Skeletal muscle satellite cell (primary cell): ENCODE measurements at regions not wholly inside any gene's neighbourhood (a gene's known extent, or its start where the extent isn't known, plus 50 kb on each side); places are given as distances from the start of the nearest gene placed in this dataset.

ENCODE experiments used
- H3K27me3 ChIP-seq: 2 replicates; pipeline ENCODE4 v1.7.0; 2013; ENCODE audit warnings: low read length; ENCODE audit not compliant: control insufficient read depth, insufficient read depth
- H3K36me3 ChIP-seq: 2 replicates; pipeline ENCODE4 v1.7.0; 2013; ENCODE audit warnings: mild to moderate bottlenecking, control low read depth, low read length; ENCODE audit not compliant: insufficient read depth
- H3K4me1 ChIP-seq: 2 replicates; pipeline ENCODE4 v1.7.0; 2013; ENCODE audit warnings: low read length; ENCODE audit not compliant: control insufficient read depth, insufficient read depth
- H3K4me2 ChIP-seq: 2 replicates; pipeline ENCODE4 v1.7.0; 2013; ENCODE audit warnings: mild to moderate bottlenecking, low read length
- H3K4me3 ChIP-seq: 2 replicates; pipeline ENCODE4 v1.7.0; 2013; ENCODE audit warnings: low read length
- H3K9ac ChIP-seq: 2 replicates; pipeline ENCODE4 v1.7.0; 2013; ENCODE audit warnings: mild to moderate bottlenecking, low read depth, low read length, moderate library complexity
- H3K9me3 ChIP-seq: replicated peaks from 2 replicates; pipeline ENCODE4 v1.7.0; 2013; ENCODE audit warnings: mild to moderate bottlenecking, control low read depth, low read length

DNA sequence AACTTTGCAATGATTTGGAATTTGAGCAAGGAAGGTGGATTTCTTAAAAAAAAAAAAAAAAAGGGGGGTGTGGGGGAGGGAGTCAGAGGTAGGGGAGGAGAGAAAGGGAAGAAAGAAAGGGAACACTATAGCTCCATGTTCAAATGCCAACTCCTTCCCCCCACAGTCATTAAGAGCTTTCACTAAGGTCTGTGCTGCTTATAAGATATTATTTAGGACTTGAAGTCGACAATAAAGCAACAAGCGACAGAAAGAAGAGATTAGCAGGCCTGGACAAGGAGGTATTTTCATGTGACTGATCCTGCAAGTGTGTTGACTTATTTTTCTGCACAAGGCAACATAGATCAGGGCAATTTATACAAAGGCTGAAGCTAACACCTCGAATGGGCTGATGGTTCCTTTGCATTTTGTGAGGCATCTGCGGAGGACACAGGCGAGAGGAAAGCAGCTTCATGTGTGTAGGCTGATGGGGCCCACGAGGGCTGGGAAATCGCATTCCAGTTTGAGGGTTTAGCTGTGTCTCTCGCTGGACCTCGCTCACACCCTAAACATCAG lies 382.0 kb downstream of the SOX11 start:
- Histone ChIP-seq H3K4me3 (no peak overlapping the region), H3K4me2 (peak overlapping the region; percentile 61), H3K9me3 (no peaks in the 10 kb centered on the region), H3K36me3 (no peaks in the 10 kb centered on the region), H3K9ac (no peak overlapping the region), H3K27me3 (no peaks in the 10 kb centered on the region), H3K4me1 (peaks cover 9% of the 10 kb centered on the region)

DNA sequence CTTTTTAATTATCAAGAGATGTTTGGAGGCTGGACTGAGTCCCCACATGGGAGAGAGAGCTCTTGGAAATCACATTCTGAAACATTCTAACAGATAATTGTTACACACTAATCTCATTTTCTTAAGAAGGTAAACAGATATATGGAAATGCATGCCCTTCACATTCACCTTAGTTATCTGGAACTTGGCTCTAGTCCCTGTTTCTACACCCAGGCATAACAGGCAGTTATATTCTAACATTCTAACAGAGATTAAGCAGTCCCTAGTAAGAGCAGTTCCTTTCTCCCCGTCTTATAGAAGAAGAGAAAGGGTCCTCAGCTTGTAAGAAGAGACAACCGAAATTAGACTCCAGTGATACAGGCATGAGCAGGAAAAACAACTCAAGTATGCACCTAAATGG lies 385.4 kb downstream of the SOX11 start:
- Histone ChIP-seq H3K4me2 (no peak overlapping the region), H3K9me3 (no peaks in the 10 kb centered on the region), H3K27me3 (no peaks in the 10 kb centered on the region), H3K4me1 (peaks cover 9% of the 10 kb centered on the region), H3K4me3 (no peak overlapping the region), H3K36me3 (no peaks in the 10 kb centered on the region), H3K9ac (no peak overlapping the region)

DNA sequence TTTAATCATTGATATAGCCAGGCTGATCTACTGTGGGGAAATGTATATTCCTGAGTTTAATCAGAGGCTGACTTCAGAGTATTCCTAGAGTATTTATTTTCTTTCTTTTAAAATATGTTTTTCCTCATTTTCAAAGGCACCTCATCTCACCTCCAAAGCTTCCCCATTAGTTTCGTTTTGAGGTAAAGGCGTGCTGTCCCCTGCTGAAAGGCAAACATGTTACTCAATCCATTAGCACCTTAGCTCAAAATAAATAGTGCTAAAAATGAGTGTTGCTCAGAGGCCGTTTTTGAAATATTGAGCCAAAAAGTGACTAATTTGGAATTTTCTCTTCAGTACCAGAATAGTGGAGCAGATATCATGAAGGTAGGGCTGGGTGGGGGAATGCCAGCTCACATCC lies 386.2 kb downstream of the SOX11 start:
- no peaks in the 10 kb centered on the region for H3K27me3 ChIP-seq
- peaks cover 5% of the 10 kb centered on the region for H3K4me1 ChIP-seq

DNA sequence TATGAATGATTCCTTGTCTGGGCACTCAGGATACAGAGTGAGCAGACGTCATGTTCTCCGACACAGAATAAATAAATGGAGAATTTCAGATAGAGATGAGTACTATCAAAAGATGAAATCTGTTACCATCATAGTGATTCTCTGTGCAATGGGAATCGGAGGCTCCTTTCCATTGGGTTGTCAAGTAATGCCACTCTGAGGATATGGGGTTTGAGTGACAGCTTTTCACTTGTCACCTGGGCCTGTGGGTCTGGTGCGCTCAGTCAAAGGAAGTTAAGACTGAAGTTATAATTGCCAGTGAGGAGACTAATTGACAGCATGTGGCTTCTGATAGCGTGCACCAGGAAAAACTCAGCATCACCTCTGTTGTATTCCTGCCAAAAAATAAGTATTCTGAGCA lies 387.2 kb downstream of the SOX11 start:
- Histone ChIP-seq H3K4me3 (no peak overlapping the region), H3K9me3 (no peaks in the 10 kb centered on the region), H3K27me3 (no peaks in the 10 kb centered on the region), H3K9ac (no peak overlapping the region), H3K36me3 (no peaks in the 10 kb centered on the region), H3K4me1 (no peaks in the 10 kb centered on the region), H3K4me2 (no peak overlapping the region)

More for the DNA sequence above, 386.2 kb downstream of the SOX11 start:
- Histone ChIP-seq H3K36me3 (no peaks in the 10 kb centered on the region), H3K9me3 (no peaks in the 10 kb centered on the region), H3K4me2 (no peak overlapping the region), H3K9ac (no peak overlapping the region), H3K4me3 (no peak overlapping the region)

DNA sequence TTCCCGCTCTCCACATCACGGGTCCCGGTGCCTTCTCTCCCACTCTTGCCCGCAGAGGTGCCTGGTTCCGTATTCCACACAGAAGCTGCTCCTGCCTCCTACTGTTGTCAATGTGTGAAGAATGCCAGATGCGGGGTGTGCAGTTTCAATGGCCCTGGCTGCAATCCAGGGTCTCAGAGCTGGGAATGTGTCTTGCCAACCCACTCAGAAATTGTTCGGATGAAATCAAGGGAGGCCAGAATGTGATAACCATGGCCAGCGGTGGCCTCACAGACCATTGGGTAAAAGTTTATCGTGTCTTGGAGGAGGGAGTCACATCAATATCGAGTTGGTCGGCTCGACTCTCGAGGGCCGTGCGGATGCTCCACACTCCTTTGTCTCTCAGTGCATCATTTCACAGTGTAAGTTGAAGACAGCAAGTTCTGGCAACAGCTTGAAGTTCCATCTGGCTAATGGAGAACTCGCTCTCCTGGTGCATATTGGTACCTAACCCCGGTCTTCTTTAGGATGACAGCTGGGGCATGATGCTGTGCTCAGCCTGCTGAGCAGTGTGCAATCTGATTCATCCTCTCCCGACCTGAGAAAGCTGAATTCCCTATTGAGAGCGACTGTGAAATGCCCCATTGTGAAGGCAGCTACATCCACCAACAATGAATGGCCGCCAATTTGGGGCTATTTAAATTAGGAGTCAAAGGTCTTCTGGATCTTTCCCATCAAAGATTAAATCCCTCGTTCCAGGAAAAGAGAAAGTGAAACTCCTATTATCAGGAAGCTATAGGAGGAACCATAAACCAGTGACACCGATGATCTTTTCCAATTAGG lies 389.0 kb downstream of the SOX11 start:
- peaks cover 7% of the 10 kb centered on the region for H3K9me3 ChIP-seq
- no peak overlapping the region for H3K9ac ChIP-seq
- no peaks in the 10 kb centered on the region for H3K4me1 ChIP-seq
- H3K27me3 ChIP-seq, result no peaks in the 10 kb centered on the region
- H3K4me2 ChIP-seq, result peak overlapping the region; percentile 65
- peak overlapping the region; percentile 32 for H3K4me3 ChIP-seq
- no peaks in the 10 kb centered on the region for H3K36me3 ChIP-seq

DNA sequence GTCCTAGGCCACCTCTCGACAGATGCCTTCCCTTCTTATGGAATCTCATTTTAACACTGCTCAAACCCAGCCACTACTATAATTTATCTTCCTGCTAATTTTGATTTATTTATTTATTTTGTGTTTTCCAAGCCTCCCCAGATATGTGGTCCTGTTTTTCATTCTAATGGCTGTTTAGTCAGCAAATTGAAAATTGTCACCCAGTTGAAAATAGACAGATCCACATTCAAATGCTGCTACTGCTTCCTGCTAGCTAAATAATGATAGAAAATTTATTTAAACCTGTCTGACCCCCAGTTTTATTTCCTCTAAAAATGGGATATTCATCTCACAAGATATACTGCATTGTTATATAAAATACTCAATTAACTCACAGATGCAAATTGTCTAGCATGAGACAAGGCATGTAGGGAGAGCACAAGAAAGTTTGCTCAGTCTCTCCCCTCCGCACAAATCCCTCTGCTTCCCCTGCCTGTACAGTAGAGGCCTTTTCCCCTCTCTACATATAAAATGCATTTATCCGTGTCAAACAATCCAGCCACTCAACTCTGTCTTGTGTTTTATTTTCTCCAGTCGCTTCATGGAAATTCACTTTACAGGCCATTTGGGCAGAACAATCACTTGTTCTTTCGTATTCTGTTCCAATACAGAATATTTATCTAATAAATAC lies 389.9 kb downstream of the SOX11 start:
- no peaks in the 10 kb centered on the region for H3K4me1 ChIP-seq

DNA sequence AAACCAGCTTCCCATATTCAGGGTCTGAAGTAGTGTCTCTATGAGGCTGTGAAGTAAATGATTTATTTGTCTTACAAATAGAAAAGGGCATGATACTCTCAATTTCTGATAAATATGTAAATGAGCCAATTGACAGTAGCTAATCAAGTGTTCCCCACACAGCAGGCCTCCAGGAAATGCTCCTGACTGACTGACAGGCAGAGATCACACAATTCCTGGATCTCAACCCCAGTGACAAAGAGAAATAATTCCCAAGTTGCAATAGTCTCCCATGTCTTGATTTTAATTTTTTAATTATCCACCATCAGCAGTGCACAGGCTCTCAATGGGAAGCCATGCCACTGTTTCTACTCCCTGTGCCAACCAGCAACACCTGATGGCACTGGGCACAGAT lies 390.4 kb downstream of the SOX11 start:
- no peaks in the 10 kb centered on the region for H3K4me1 ChIP-seq

More for the DNA sequence above, 389.9 kb downstream of the SOX11 start:
- Histone ChIP-seq H3K9me3 (peaks cover 7% of the 10 kb centered on the region), H3K36me3 (no peaks in the 10 kb centered on the region), H3K4me2 (no peak overlapping the region), H3K4me3 (no peak overlapping the region), H3K27me3 (no peaks in the 10 kb centered on the region), H3K9ac (no peak overlapping the region)

DNA sequence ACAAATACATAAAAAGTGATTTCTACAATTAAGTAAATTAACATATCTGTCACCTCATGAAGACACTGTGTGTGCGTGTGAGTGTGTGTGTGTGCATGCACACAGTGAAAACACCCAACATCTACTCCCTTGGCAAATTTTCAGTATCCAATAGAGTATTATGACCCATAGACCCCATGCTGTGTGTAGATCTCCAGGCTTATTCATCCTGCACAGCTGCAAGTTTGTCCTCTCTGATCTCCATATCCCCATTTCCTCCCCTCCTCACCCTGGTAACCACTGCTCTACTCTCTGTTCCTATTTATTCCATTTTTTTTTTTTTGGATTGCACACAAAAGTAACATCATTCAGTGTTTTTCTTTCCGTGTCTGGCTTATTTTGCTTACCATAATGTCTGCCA lies 391.0 kb downstream of the SOX11 start:
- no peaks in the 10 kb centered on the region for H3K36me3 ChIP-seq
- no peaks in the 10 kb centered on the region for H3K4me1 ChIP-seq
- H3K9ac ChIP-seq, result no peak overlapping the region
- no peaks in the 10 kb centered on the region for H3K27me3 ChIP-seq
- H3K4me2 ChIP-seq, result no peak overlapping the region
- no peak overlapping the region for H3K4me3 ChIP-seq
- peaks cover 7% of the 10 kb centered on the region for H3K9me3 ChIP-seq

More for the DNA sequence above, 390.4 kb downstream of the SOX11 start:
- H3K4me2 ChIP-seq, result no peak overlapping the region
- H3K36me3 ChIP-seq, result no peaks in the 10 kb centered on the region
- no peaks in the 10 kb centered on the region for H3K27me3 ChIP-seq
- no peak overlapping the region for H3K4me3 ChIP-seq
- H3K9me3 ChIP-seq, result peaks cover 7% of the 10 kb centered on the region
- H3K9ac ChIP-seq, result no peak overlapping the region

DNA sequence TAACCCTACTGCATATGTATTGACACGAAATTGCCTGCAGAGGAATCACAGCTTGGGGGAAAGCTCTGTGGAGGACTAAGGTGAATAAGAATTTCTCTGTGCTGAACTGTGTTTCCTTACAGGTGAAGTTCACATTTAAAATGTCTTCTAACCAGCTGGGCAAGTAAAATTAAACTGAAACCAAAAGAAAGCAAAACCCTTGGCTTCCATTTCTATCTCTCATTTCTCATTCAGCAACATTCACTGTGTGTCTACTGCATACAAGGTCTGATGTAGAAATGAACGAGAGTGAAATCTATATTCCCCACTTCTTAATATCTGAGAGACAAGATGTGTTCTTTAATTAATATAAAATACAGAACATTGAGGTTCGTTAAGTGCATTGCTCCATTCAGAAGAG lies 397.3 kb downstream of the SOX11 start:
- Histone ChIP-seq H3K27me3 (no peaks in the 10 kb centered on the region), H3K9ac (no peak overlapping the region), H3K4me2 (no peak overlapping the region), H3K4me1 (no peaks in the 10 kb centered on the region), H3K9me3 (peaks cover 7% of the 10 kb centered on the region), H3K4me3 (no peak overlapping the region), H3K36me3 (no peaks in the 10 kb centered on the region)

DNA sequence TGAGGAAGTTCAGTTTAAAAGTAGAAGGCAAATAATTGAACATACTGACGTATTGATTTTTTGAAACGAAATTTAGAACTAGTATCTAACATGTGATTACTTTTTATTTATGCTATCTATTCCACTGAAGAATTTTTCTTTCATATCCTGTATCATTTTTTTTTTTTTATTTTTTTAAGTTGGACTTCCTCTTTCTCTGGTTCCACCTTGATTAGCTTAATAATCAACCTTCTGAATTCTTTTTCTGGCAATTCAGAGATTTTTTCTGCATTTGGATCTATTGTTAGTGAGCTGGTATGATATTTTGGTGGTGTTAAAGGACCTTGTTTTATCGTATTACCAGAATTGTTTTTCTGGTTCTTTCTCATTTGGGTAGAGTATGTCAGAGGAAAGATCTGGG lies 411.2 kb downstream of the SOX11 start:
- H3K36me3 ChIP-seq, result no peaks in the 10 kb centered on the region
- H3K4me1 ChIP-seq, result no peaks in the 10 kb centered on the region
- H3K4me3 ChIP-seq, result no peak overlapping the region
- H3K9me3 ChIP-seq, result no peaks in the 10 kb centered on the region
- H3K27me3 ChIP-seq, result no peaks in the 10 kb centered on the region
- H3K4me2 ChIP-seq, result no peak overlapping the region
- H3K9ac ChIP-seq, result no peak overlapping the region

DNA sequence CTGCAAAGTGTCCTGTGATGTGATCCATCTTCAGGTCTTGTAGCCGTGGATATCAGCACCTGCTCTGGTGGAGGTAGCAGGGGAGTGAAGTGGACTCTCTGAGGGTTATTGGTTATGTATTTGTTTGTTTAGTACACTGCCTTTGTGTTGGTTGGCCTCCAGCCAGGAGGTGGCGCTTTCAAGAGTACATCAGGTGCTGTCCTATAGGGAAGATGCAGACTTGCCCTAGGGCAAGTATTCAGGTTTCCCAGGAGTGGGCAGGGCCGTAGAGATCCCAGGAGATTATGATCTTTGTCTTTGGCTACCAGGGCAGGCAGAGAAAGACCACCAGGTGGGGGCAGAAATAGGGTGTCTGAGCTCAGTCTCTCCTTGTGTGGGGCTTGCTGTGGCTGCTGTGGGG lies 411.8 kb downstream of the SOX11 start:
- H3K36me3 ChIP-seq, result no peaks in the 10 kb centered on the region
- no peaks in the 10 kb centered on the region for H3K9me3 ChIP-seq
- H3K4me2 ChIP-seq, result no peak overlapping the region
- no peak overlapping the region for H3K4me3 ChIP-seq
- no peaks in the 10 kb centered on the region for H3K27me3 ChIP-seq
- no peaks in the 10 kb centered on the region for H3K4me1 ChIP-seq
- no peak overlapping the region for H3K9ac ChIP-seq
